ENCODE measurements at regions not wholly inside any gene's neighbourhood (a gene's known extent, or its start where the extent isn't known, plus 50 kb on each side); places are given as distances from the start of the nearest gene placed in this dataset.

DNA sequence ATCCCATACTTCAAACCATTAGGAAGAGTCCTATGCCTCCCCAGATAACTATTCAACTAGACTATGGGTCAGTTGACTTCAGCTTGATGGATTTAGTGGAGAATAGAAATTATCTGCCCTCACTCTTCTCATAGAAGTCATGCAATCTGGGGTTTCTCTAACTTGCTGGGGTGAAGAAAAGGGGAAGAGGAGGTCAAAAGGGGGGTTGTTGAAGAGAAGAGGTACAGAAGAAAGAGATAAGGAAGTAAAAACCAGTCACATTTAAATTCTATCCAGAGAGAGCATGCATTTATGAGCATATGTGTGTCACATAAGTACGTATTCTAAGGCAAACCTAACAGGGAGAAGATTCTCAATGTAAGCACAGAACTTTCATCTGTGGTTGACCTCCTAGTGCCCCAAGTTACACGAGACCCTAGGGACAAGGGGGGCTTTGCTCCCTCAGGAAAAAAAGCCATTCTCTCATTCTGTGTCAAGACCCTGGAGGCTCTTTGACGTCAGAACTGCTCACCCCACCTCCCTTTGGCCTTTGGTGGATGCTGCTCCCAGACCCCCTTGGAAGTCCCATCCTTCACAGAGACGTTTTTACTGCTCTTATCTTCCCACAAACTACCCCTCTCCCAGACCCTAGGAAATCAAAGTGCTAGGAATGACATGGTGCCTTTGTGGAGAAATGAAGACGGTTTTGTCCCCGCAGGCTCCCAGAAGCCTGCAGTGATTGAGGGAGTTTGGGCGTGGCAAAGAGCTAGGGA lies 236.8 kb upstream of the TNP1 start:
- Histone ChIP-seq H3K27ac (ENCODE audit: low read depth in 1 of 2, low read length in 1 of 2) (no peak overlapping the region), H3K9ac (ENCODE audit: insufficient read depth in 1 of 2, low read length in 2 of 2) (no peak overlapping the region), H3K36me3 (ENCODE audit: control insufficient read depth in 4 of 4, insufficient read depth in 4 of 4, low read length in 4 of 4) (no peaks in the 10 kb centered on the region), H3K4me1 (ENCODE audit: control insufficient read depth in 5 of 5, insufficient read depth in 5 of 5, low read length in 5 of 5) (no peaks in the 10 kb centered on the region), H3K4me3 (no peak overlapping the region), H3K27me3 (ENCODE audit: control insufficient read depth in 3 of 3, insufficient read depth in 3 of 3, low read length in 2 of 3) (no peaks in the 10 kb centered on the region), H3K9me3 (ENCODE audit: control insufficient read depth in 4 of 4, insufficient read depth in 3 of 4, low read length in 3 of 4) (peaks cover 0 to 4% (median 0%) of the 10 kb centered on the region in 4 donors)
- DNase-seq (no peak), ATAC-seq (ENCODE audit: insufficient read depth, low FRiP score) (no peak)
- TF ChIP-seq, protein P1, sequence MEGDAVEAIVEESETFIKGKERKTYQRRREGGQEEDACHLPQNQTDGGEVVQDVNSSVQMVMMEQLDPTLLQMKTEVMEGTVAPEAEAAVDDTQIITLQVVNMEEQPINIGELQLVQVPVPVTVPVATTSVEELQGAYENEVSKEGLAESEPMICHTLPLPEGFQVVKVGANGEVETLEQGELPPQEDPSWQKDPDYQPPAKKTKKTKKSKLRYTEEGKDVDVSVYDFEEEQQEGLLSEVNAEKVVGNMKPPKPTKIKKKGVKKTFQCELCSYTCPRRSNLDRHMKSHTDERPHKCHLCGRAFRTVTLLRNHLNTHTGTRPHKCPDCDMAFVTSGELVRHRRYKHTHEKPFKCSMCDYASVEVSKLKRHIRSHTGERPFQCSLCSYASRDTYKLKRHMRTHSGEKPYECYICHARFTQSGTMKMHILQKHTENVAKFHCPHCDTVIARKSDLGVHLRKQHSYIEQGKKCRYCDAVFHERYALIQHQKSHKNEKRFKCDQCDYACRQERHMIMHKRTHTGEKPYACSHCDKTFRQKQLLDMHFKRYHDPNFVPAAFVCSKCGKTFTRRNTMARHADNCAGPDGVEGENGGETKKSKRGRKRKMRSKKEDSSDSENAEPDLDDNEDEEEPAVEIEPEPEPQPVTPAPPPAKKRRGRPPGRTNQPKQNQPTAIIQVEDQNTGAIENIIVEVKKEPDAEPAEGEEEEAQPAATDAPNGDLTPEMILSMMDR (IDR thresholded peaks at IDR 0.05; ENCODE audit: control extremely low read depth, extremely low read depth), result no peak
- 74 to 80% methylated on average over 7 of the region's 7 CpGs for WGBS, 2 donors

- no peak for ATAC-seq (ENCODE audit: insufficient read depth, low FRiP score)
- TF ChIP-seq, protein P1 (IDR thresholded peaks at IDR 0.05; ENCODE audit: control extremely low read depth, extremely low read depth), result no peak
- H3K4me1 ChIP-seq (ENCODE audit: control insufficient read depth in 5 of 5, insufficient read depth in 5 of 5, low read length in 5 of 5), result no peaks in the 10 kb centered on the region
- no peak overlapping the region for H3K9ac ChIP-seq (ENCODE audit: insufficient read depth in 1 of 2, low read length in 2 of 2)
- H3K4me3 ChIP-seq, result no peak overlapping the region
- DNase-seq, result no peak
- H3K27ac ChIP-seq (ENCODE audit: low read depth in 1 of 2, low read length in 1 of 2), result no peak overlapping the region
- H3K27me3 ChIP-seq (ENCODE audit: control insufficient read depth in 3 of 3, insufficient read depth in 3 of 3, low read length in 2 of 3), result no peaks in the 10 kb centered on the region
- 66 to 83% methylated on average over 4 of the region's 4 CpGs for WGBS, 2 donors
- H3K9me3 ChIP-seq (ENCODE audit: control insufficient read depth in 4 of 4, insufficient read depth in 3 of 4, low read length in 3 of 4), result peaks cover 0 to 3% (median 0%) of the 10 kb centered on the region in 4 donors
- no peaks in the 10 kb centered on the region for H3K36me3 ChIP-seq (ENCODE audit: control insufficient read depth in 4 of 4, insufficient read depth in 4 of 4, low read length in 4 of 4)
Measured at GRCh38 chr2:217095511-217096205, 235.8 kb upstream of the TNP1 start.

GRCh38 chr2:217092710-217093379 lies 233.0 kb upstream of the TNP1 start:
- no peak overlapping the region for H3K9ac ChIP-seq (ENCODE audit: insufficient read depth in 1 of 2, low read length in 2 of 2)
- no peak overlapping the region for H3K27ac ChIP-seq (ENCODE audit: low read depth in 1 of 2, low read length in 1 of 2)
- TF ChIP-seq, protein P1 (IDR thresholded peaks at IDR 0.05; ENCODE audit: control extremely low read depth, extremely low read depth), result no peak
- no peaks in the 10 kb centered on the region for H3K27me3 ChIP-seq (ENCODE audit: control insufficient read depth in 3 of 3, insufficient read depth in 3 of 3, low read length in 2 of 3)
- no peak overlapping the region for H3K4me3 ChIP-seq
- peaks cover 0 to 2% (median 0%) of the 10 kb centered on the region in 5 donors for H3K4me1 ChIP-seq (ENCODE audit: control insufficient read depth in 5 of 5, insufficient read depth in 5 of 5, low read length in 5 of 5)
- H3K9me3 ChIP-seq (ENCODE audit: control insufficient read depth in 4 of 4, insufficient read depth in 3 of 4, low read length in 3 of 4), result peaks cover 0 to 3% (median 0%) of the 10 kb centered on the region in 4 donors
- no peak for ATAC-seq (ENCODE audit: insufficient read depth, low FRiP score)
- no peaks in the 10 kb centered on the region for H3K36me3 ChIP-seq (ENCODE audit: control insufficient read depth in 4 of 4, insufficient read depth in 4 of 4, low read length in 4 of 4)
- no peak for DNase-seq
- WGBS, 2 donors, result 73 to 87% methylated on average over 17 of the region's 17 CpGs
